Mesothelial cell of epicardium (in vitro differentiated cells): ENCODE measurements at regions not wholly inside any gene's neighbourhood (a gene's known extent, or its start where the extent isn't known, plus 50 kb on each side); places are given as distances from the start of the nearest gene placed in this dataset.

Experiments
- DNase-seq, 2 experiments: peaks; one replicate each; pipeline ENCODE4 v3.0.0; 2021; ENCODE audit warnings: low spot score in 2 of 2; ENCODE audit not compliant: unreplicated experiment in 2 of 2
- H3K27ac Mint-ChIP-seq: 2 replicates; pipeline ENCODE4 v1.8.0; 2021; ENCODE audit warnings: mixed read lengths
- H3K27me3 Mint-ChIP-seq: 2 replicates; pipeline ENCODE4 v1.8.0; 2021; ENCODE audit warnings: low read depth, mixed read lengths
- H3K36me3 Mint-ChIP-seq: 2 replicates; pipeline ENCODE4 v1.8.0; 2021; ENCODE audit warnings: mixed read lengths
- H3K4me1 Mint-ChIP-seq: 2 replicates; pipeline ENCODE4 v1.8.0; 2021; ENCODE audit warnings: mixed read lengths
- H3K4me3 Mint-ChIP-seq: 2 replicates; pipeline ENCODE4 v1.8.0; 2021; ENCODE audit warnings: mild to moderate bottlenecking, moderate library complexity, mixed read lengths
- H3K9me3 Mint-ChIP-seq: 2 replicates; pipeline ENCODE4 v1.8.0; 2021; ENCODE audit warnings: mixed read lengths
- TF ChIP-seq, protein P1 (sequence below): fragments of 200-600 bp; sonication (generic); IDR thresholded peaks from one replicate; pipeline ENCODE4 v1.5.0; 2021; ENCODE audit warnings: antibody characterized with exemption; ENCODE audit not compliant: unreplicated experiment

- Mint-ChIP-seq H3K4me1 (no peaks in the 10 kb centered on the region), H3K27ac (no peak overlapping the region), H3K4me3 (no peak overlapping the region), H3K36me3 (no peaks in the 10 kb centered on the region), H3K9me3 (peaks cover 7% of the 10 kb centered on the region), H3K27me3 (no peaks in the 10 kb centered on the region)
- DNase-seq = no peak
- TF ChIP-seq, protein P1, sequence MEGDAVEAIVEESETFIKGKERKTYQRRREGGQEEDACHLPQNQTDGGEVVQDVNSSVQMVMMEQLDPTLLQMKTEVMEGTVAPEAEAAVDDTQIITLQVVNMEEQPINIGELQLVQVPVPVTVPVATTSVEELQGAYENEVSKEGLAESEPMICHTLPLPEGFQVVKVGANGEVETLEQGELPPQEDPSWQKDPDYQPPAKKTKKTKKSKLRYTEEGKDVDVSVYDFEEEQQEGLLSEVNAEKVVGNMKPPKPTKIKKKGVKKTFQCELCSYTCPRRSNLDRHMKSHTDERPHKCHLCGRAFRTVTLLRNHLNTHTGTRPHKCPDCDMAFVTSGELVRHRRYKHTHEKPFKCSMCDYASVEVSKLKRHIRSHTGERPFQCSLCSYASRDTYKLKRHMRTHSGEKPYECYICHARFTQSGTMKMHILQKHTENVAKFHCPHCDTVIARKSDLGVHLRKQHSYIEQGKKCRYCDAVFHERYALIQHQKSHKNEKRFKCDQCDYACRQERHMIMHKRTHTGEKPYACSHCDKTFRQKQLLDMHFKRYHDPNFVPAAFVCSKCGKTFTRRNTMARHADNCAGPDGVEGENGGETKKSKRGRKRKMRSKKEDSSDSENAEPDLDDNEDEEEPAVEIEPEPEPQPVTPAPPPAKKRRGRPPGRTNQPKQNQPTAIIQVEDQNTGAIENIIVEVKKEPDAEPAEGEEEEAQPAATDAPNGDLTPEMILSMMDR = no peak
Measured at GRCh38 chr5:28831042-28831441, 1792.7 kb upstream of the CDH9 start.

DNA sequence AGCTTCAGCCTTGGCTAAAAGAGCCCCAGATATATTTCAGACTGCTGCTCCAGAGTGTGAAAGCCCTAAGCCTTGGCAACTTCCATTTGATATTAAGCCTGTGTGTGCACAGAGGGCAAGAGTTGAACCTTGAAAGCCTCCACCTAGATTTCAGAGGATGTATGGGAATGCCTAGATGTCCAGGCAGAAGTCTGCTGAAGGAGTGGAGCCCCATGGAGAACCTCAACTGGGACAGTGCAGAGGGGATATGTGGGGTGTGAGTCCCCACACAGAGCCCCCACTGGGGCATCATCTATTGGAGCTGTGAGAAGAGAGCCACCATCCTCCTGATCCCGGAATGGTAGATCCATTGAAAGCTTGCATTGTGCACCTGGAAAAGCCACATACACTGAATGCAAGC, 1784.8 kb upstream of the CDH9 start:
- Mint-ChIP-seq H3K4me3 (no peak overlapping the region), H3K27me3 (no peaks in the 10 kb centered on the region), H3K4me1 (no peaks in the 10 kb centered on the region), H3K36me3 (no peaks in the 10 kb centered on the region), H3K9me3 (peaks cover 21% of the 10 kb centered on the region), H3K27ac (no peak overlapping the region)
- no peak for DNase-seq
- TF ChIP-seq, protein P1 = no peak

GRCh38 chr5:28822071-28822470, 1783.7 kb upstream of the CDH9 start:
- Mint-ChIP-seq H3K27ac (no peak overlapping the region), H3K9me3 (peaks cover 21% of the 10 kb centered on the region)

DNA sequence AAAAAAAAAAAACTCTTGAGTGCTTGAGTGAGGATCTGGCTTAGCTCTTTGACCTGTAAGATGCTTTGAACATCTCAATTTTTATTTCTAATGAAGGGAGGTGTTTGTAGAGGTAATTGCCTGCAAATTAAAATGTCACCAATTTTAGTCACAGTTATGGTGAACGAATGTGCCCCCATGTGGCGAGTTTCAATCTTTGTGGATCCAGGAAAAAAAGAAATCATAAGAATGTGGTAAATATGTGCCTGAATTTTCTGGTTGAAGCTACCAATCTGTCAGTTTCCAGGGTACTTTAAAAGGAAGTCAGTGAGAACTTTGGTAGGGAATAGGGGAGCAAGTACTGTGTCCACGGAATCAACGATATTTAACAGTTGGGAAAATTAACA, 1772.4 kb upstream of the CDH9 start:
- H3K9me3 Mint-ChIP-seq = no peaks in the 10 kb centered on the region
- no peak overlapping the region for H3K27ac Mint-ChIP-seq
- TF ChIP-seq, protein P1 = no peak
- H3K36me3 Mint-ChIP-seq = no peaks in the 10 kb centered on the region
- no peaks in the 10 kb centered on the region for H3K27me3 Mint-ChIP-seq
- H3K4me3 Mint-ChIP-seq = no peak overlapping the region
- DNase-seq = no peak
- no peaks in the 10 kb centered on the region for H3K4me1 Mint-ChIP-seq

More at GRCh38 chr5:28822071-28822470, 1783.7 kb upstream of the CDH9 start:
- Mint-ChIP-seq H3K4me1 (no peaks in the 10 kb centered on the region), H3K4me3 (no peak overlapping the region), H3K27me3 (no peaks in the 10 kb centered on the region), H3K36me3 (no peaks in the 10 kb centered on the region)
- no peak for DNase-seq
- TF ChIP-seq, protein P1 = no peak

DNA sequence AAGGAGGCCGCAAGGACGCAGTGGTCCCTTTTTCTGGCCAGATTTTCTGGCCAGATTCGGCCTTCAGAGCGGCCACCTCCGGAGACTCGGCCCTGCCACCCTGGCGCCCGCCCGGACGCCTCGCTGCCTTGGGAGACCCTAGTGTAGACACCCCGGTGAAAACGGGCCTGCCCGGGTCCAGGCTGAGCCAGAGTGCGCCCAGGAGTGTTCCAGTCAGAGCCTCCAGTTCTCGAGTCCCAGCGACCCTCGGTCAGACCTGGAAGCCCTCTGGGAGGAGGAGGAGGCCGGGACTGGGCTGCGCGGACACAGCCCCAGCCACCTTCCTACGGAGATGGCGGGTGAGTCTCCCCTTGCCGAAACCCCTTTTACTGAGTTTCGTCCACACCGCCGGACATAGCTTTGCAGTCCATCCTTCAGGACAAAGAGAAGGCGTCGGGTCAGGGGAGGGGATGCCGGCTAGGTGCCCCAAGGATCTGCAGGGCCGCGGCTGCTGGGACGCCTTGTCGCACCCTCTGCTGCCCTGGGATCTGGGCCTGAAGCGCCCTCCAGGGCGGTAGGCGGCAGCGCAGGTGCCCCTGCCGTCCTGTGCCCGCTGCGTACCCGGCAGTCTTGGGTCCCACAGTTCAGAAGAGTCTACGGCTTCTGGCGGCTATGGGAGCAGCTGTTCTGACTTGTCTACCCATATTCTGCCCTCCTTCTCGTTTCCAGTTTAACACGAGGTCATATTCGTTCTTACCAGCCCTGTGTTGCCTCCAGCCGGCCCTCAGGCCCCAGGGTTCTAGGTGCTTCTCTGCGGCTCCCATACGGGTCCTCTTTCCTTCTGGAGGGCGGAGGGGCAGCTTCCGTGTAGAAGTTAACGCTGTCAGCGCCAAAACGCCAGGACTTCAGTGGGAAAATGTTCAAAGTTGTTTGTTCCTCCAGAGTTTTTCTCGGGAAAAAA, 1771.7 kb upstream of the CDH9 start:
- Mint-ChIP-seq H3K27ac (no peak overlapping the region), H3K4me3 (no peak overlapping the region), H3K27me3 (no peaks in the 10 kb centered on the region), H3K4me1 (no peaks in the 10 kb centered on the region), H3K9me3 (no peaks in the 10 kb centered on the region), H3K36me3 (no peaks in the 10 kb centered on the region)
- TF ChIP-seq, protein P1 = no peak
- no peak for DNase-seq
